ELF-1 (cell line): ENCODE measurements at regions not wholly inside any gene's neighbourhood (a gene's known extent, or its start where the extent isn't known, plus 50 kb on each side); places are given as distances from the start of the nearest gene placed in this dataset.
"Not testable (repeated sequence)": the region's sequence is repeated elsewhere in the genome, so short reads cannot be mapped to it uniquely, and the experiment has no call there.

Experiments
- DNase-seq: peaks from one replicate; pipeline ENCODE4 v3.0.0-alpha.2; 2016; ENCODE audit warnings: low read depth, low spot score

DNA sequence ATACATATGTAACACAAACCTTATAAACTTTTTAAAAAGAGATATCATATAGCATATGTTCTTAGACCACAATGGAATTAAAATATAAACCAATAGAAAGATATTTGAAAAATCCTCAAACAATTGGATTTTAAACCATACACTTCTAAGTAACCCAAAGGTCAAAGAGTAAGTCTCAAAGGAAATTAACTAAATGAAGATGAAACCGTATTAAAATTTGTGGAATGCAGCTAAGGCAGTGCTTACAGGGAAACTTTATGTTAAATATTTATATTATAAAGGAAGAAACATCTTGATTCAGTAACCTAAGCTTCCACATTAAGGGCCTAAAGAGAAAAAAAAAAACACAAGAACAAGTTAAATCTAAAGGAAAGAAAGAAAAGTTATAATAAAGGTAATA is 966.1 kb downstream of the SLC4A3 start:
- no peak for DNase-seq

DNA sequence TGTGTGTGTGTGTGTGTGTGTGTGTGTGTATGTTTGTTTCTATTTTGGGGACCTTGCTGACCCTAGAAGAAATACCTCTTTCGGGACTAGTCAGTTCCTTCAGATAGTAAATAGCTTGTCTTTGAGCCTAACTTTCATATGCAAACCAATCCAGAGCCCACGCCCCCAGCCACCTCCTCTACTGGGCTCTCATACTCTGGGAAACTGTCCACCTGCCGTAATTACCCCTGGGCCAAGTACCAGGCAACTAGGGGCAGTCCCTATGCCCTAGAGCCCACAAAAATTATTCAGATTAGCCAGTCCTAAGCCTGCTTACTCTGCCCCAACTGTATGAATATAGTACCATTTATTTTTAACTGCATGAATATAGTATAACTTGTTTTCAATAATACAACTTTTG is 970.4 kb downstream of the EPHA4 start:
- DNase-seq, result peak; percentile 10

DNA sequence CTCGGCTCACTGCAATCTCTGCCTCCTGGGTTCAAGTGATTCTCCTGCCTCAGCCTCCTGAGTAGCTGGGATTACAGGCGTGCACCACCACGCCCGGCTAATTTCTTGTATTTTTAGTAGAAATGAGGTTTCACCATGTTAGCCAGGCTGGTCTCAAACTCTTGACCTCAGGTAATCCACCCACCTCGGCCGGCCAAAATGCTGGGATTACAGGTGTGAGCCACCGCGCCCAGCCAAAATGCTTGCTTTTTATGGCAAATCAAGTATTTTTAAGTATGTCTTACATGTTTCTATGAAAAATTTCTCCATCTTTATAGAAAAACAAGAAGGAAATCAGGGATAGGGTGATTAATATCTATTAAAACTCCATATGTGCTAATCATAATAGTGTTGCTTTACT is 959.1 kb downstream of the EPHA4 start:
- DNase-seq, result not testable (repeated sequence)

DNA sequence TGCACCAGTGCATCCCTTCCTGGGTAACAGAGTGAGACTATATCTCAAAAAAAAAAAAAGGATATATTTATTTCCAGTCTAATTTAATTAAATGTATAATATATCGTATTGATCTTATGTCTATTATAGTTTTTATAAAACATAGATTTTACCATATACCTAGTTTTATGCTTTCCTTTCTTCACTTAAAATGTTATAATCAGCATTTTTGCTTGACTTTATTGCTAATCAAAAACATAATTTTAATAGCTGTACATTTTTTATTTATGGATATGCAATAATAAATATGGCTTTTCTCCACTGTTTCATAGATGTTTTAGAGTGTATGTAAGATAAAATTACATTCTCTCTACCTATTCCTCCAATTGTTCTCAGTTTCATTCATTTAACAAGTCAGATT is 958.0 kb downstream of the EPHA4 start:
- DNase-seq, result no peak

DNA sequence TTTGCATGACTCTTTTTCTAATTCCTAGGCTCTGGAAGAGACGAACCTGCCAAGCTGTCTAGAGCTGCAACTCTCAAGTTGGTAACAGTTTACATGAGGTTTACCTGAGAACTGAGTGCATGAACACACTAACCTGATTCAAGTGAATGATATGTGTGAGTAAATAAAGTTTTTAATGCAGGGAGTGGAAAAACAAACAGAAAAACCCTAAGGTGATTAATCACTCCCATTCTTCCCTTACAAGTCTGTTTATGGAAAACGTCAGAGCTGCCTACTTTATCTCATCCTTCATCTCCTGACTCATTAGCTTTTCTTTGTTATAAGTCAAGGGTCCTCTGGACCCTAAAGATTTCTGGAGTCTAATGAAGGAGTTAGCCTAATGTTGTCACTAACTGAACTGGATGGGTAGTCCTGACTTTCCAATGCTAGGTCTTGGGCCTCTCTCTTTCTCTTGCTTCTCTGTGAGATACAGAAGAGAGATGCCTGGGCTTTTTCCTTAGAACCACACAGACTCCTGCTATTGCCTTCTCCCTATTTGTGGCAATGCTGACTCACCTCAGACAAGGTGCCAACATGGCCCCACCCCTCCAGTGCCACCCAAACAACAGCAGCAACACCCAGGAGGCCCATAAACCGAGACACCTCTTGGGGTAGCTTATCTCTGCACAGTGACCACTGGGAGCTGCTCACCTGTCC is 952.4 kb downstream of the EPHA4 start:
- no peak for DNase-seq

DNA sequence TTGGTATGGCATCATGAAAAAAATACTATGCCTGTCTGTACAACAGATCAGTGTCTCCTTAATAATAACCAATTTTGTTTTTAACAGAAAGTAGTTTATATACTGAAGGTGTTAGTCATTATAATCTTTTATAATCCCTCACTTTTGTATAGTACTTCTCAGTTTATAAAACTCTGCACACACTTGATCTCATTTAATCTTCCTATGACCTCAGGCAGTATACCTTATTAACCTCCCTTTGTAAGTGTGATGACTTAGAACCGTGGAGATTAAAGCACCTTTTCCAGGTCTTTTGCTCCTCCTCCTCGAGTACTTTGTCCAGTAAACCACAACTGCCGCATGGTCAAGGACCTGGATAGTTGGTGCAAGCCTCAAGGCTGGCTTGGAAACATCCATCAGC is 945.5 kb downstream of the EPHA4 start:
- DNase-seq, result no peak

DNA sequence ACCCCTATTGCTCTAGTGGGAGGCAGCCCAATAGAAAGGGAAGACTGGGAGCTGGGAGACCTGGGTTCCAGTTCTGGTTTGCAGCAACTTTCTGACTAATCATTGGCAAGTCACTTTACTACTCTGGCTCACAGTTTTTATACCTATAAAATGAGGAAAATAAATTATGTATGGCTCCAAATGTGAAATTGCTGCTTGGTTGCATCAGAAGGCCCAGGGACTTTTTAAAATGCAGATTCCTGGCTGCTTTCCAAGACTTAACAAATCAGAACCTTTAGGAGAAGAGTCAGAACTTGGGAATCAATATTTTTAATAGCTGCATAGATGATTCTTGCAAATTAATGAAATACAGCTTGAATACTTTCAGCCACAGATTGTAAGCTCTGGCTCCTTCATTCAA is 943.9 kb downstream of the EPHA4 start:
- no peak for DNase-seq

DNA sequence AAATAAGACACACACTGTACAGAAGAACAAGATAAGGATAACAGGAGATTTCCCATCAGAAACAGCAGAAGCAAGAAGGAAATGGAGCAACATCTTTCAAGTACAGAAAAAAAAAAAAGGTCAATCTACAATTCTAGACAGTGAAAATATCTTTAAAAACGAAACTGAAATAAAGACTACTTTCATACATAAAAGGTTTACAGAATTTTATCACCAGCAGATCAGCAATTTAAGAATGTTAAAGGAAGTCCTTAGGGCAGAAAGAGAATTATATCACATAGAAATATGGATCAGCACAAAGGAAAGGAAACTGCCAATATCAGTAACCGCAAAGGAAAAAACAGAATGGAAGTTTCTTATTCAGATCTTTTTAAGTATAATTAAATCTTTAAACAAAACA is 931.0 kb downstream of the EPHA4 start:
- DNase-seq, result no peak

DNA sequence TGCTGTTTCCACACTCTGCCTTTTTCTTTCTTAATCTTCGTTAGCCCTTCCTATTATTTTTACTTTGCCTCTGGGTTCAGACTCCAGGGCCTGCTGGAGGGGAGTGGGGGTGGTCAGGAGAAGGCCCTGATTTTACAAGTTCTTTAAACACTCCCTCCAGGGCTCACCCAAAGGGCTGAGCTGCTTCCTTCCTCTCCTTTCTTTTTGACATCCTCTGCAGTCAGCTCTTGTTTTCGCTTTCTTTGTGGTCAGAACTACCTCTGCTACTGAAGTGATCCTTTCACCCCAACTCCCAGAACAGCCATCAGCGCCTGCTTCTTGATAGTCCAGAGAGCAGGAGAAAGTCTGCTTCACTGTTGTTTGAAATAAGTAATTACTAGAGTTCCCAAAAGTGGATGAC is 925.7 kb downstream of the EPHA4 start:
- DNase-seq, result no peak

DNA sequence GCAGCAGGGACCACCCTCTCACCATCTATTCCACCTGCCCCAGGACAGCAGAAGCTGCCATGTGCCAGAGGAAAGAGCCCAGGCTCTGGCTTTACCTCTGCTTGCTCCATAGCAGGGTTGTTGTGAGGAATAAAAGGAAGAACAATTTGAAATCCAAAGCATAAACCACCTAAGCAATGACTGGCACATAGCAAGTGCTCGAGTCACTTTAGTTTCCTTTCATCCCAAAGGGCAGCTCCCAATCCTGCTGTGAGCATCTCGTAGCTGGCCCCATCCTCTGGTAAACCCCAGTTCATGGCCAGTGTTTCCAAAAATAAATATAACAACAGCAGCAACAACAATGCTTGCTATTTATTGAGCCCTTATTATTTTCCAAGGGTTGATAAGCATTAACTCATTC is 923.5 kb downstream of the EPHA4 start:
- no peak for DNase-seq

DNA sequence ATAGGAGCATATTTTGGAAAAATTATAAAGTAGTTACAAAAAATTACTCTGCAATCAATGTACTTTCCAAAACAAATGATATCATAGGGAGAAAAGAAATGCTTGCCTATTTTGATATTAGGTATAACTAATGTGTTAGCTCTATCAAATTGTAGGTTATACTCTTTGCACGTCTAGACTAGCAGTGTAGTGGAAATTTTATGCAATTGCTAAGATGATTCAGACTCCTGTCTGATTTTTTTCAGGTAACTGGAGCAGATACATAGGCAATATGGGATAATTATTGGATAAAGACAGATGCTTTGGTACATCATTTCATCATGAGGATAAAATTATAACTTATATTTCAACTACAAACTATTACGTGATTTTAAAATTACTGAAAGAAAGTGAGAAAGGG is 918.3 kb downstream of the EPHA4 start:
- no peak for DNase-seq

DNA sequence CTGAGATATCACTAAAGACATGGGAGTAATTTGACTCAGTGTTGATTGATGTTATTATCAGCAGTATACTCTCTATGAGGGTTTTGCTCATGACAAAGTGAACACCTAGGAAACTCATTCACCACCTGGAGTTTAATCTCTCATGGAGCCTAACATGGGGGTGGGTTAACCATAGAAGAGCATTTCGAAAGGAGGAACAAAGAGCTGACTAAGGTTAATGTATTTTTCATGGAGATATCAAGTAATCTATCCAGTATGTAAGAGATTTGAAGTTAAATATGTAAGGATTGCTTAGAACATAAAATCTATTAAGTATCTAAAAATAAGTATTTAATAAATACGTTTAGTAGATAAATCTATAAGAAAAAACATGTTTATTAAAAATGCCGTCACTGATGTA is 917.8 kb downstream of the EPHA4 start:
- no peak for DNase-seq

DNA sequence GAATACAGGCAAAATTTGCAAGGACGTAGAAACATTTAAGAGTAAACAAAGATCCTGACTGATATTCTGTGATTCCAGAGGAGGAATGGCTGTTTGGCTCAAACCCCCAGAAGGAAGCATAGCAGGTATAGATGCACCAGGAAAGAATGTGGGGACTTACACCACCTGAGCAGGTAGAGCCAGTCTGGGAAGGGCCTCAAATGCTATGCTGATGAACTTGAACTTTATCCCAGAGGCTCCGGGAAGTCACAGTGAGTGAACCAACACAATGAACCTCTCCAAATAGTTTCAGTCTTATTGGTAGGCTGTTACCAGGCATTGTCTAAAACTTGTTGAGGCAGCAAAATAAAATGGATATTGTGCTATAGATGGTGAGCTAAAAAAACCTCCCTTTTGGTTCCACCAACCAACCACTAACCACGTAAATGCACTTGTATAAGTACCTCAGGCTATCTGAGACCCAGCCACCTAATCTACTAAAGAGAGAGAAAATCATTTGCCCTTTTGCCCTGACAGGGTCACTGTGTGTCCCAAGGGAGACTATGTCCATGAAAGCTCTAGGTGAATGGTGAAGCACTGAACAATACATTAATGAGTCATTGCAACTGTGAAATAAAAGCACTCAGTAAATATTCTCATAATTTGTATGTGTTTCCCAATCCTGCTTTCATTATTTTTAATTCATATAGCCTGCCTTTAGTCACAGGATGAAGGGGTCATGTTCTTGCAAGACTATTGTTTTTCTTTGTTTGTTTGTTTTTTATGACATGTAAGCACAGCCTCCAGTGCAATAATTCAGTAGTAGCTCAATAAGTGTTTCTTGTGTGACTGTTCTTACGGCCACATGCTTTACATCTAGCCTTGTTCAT is 911.6 kb downstream of the EPHA4 start:
- no peak for DNase-seq

DNA sequence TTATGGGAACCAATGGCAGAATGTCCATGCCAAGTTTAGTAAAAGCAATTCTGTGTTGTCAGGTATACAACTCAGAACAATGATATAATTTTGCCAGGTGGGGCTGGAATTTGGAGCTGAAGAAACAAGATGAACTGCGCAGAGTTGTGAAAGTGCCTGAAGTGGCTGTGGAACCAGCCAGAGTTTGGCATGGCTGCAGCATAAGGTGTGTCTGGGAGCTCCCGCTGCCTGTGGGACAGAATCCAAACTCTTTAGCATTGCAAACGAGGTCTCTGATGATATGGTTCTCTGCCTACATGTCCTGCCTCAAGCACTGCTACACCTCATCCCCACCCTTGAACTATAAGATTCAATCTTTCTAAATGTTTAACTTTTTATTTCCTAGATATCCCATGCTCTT is 909.7 kb downstream of the EPHA4 start:
- no peak for DNase-seq

DNA sequence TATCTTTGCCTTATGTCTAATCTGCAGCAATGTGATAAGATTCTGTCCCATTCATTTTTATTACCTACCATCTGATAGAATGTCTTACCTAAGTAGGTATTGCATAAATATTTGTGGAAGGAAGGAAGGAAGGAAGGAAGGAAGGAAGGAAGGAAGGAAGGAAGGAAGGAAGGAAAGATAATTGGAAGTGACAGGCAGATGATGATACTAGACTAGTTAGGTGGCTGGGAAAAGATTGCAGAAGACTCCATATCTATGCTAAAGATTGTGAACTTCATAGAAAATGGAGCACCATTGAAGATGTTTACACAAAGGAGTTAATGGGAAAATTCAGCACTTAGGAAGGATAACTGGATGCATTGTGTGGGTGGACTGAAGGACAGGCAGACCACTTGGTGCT is 909.0 kb downstream of the EPHA4 start:
- no peak for DNase-seq

DNA sequence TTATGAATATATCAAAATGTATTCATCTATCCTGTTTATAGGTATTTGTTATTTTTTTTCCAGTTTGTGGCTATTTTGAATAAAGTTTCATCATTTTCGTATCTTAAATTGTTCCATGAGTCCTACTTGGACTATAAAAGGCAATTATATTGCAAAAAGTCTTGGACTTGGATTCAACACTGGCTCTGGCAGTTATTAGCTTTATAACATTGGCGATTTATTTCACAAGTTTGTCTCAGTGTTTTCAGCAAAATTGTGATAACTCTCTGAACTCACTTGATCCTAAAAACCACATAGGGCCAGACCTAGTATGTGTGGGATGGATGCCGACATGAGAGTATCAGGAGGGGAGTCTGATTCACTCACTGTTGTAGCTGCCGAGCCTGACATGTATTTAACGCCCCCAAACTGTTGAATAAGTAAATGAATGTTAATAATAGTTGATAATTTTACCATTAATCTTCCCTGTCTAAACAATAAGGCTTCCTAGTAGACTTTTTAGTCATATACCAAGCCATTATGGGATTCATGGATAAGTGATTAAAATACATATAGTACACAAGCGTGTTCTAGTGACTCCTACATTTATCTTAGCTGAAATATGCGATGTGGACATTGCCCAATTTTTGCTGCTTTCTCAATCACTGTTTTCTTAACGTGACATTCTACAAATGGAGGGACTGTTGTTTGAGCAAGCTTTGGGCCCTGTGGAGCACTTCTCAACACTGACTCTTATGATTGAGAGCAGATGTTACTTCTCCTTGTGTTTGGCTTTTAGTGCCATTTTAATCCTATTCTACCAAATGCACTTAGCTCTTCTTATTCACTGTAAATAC is 907.6 kb downstream of the EPHA4 start:
- DNase-seq, result no peak

DNA sequence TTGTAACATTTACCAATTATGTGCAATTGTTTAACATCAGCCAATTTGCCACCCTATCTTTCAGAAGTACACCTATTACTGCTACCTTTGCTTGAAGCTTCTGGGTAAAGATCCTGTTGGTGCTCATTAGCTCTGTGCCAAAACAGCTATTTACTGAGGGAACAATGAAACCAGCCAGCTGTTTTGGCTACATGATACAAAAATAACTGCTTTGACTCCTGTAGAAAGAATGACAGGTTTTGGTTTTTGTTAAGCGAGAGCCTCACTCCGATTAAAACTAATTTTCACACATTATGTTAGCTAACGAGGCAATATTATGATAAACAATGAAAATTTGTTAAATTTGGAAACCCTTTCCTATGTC is 907.0 kb downstream of the EPHA4 start:
- DNase-seq, result no peak

DNA sequence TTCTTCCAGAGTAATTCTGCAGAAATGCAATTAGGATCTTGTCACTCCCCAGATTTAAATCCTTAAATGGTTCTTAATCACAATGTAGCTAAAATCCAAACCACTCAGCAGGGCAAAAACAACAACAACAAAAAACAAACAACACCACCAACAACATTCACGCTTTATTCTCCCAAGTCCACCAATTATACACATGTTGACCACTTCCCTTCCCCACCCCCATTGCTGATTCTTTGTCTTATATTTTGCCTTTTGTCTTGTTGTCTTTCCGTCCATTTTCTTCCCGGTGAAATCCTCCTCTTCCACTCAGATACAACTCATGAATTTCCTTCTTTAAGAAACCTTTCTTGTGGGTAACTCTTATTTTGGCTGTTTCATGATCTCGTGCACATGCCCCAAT is 902.8 kb downstream of the EPHA4 start:
- DNase-seq, result no peak

DNA sequence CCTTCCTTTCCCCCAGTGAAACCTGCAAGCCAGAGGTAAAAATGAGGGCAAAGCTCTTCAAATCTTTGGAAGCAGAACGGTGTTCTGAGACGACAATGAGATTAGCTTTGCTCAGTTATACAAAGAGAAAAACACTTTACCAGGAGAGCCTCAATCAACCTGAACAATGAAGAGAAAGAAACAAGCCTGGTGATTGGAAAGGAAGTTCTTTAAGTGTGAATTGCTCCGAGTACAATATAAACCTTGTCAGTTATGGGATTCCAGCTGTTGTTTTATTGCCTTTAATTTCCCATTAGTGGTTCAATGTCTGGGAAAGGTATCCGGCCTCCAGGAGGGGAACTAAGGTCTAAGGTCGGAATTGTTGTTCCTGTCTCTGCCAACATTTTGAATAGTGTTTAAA is 901.6 kb downstream of the EPHA4 start:
- DNase-seq, result no peak

DNA sequence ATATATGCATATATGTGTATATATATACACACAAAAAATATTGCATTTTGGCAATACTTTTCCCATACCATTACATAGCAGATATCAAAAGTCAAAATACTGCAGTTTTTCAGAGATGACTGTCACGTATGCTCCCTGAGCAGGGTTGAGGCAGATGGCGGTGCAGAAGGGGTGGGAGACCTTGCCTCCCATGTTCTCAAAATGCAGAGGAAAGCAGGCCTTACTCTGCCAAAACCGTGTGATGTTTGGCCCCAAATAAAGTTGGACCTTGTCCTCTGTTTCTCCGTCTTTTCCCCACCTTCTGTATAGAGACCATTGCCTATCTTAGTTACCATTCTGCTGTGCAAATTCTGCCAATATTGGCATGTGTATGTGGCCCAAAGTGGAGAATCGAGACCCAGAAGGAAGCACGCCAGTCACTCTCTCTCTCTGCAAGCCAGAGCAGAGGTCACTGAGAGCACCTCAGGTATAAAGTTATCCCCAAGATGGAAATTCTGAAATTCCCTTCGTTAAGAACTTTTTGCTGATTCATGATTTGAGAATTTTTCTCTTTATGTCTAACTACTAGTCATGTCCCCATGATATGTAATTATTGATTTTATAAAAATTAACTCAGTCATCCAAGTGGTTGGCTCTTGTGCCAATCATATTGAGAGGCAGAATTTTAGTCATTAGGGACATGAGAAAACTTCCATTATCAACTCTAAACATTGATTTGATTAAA is 898.8 kb downstream of the EPHA4 start:
- no peak for DNase-seq

DNA sequence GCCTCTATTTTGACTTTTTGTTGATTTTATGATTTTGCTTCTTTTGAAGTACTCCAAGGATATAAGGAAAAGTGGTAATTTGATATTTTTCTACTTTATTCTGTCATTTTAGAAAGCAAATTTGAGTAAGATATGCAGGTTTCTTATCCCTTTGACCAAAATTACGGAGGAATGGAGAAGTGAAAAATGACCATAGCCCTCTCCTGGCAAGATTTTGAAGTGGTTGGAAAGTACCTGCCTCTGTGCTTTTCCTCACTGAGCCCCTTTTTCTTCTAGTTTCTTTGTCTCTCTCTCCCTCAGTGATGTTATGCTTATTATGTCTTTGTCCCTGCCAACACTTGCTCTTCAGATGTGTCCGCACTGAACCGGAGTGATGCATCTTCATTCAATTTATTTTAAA is 898.1 kb downstream of the EPHA4 start:
- DNase-seq, result no peak

DNA sequence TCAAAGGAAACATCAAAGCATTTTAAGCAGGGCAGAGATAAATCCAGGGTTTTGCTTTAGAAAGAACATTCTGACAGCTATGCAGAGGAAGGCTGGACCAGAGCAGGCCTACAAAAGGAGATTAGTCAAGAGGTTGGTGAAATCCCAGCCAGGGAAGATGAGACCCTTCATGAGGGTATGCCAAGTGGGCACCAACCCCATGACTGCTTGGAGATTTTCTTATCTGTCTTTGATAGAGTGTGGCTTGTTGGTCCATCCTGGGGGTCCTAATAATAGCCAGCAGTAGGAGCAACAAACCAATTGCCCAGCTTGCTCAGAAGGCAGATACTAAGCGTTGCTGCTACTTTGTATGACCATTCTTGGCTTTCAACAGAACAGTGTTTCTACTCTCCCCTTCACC is 895.4 kb downstream of the EPHA4 start:
- no peak for DNase-seq
